ENCODE measurements at regions not wholly inside any gene's neighbourhood (a gene's known extent, or its start where the extent isn't known, plus 50 kb on each side); places are given as distances from the start of the nearest gene placed in this dataset.
"Not testable (repeated sequence)": the region's sequence is repeated elsewhere in the genome, so short reads cannot be mapped to it uniquely, and the experiment has no call there.

GRCh38 chr13:90447034-90447733 lies 900.3 kb upstream of the MIR17HG start:
- DNase-seq, result no peak

- DNase-seq, result no peak
These were observed 899.8 kb upstream of the MIR17HG start for GRCh38 chr13:90447734-90448101.

- no peak for DNase-seq
These were observed 898.9 kb upstream of the MIR17HG start for GRCh38 chr13:90448466-90449037.

- DNase-seq, result no peak
These were observed 894.1 kb upstream of the MIR17HG start for GRCh38 chr13:90453342-90453741.

- DNase-seq, result no peak
These were observed 893.4 kb upstream of the MIR17HG start for GRCh38 chr13:90454002-90454636.

GRCh38 chr13:90455067-90455466 lies 892.4 kb upstream of the MIR17HG start:
- no peak for DNase-seq

- DNase-seq, result no peak
These were observed 891.7 kb upstream of the MIR17HG start for GRCh38 chr13:90455823-90456222.

GRCh38 chr13:90461398-90461797 lies 886.1 kb upstream of the MIR17HG start:
- no peak for DNase-seq

GRCh38 chr13:90477216-90477615 lies 870.3 kb upstream of the MIR17HG start:
- no peak for DNase-seq

GRCh38 chr13:90483906-90484305 lies 863.6 kb upstream of the MIR17HG start:
- no peak for DNase-seq

- no peak for DNase-seq
These were observed 862.1 kb upstream of the MIR17HG start for GRCh38 chr13:90485436-90485835.

GRCh38 chr13:90492872-90493271 lies 854.6 kb upstream of the MIR17HG start:
- DNase-seq, result no peak

GRCh38 chr13:90493667-90494066 lies 853.8 kb upstream of the MIR17HG start:
- DNase-seq, result no peak

- DNase-seq, result not testable (repeated sequence)
These were observed 852.6 kb upstream of the MIR17HG start for GRCh38 chr13:90494849-90495248.

GRCh38 chr13:90498096-90498495 lies 849.4 kb upstream of the MIR17HG start:
- no peak for DNase-seq

GRCh38 chr13:90498816-90499215 lies 848.7 kb upstream of the MIR17HG start:
- no peak for DNase-seq

- no peak for DNase-seq
These were observed 846.9 kb upstream of the MIR17HG start for GRCh38 chr13:90500569-90500968.

GRCh38 chr13:90502153-90502552 lies 845.3 kb upstream of the MIR17HG start:
- DNase-seq, result no peak

- no peak for DNase-seq
These were observed 844.7 kb upstream of the MIR17HG start for GRCh38 chr13:90502762-90503161.

- no peak for DNase-seq
These were observed 837.2 kb upstream of the MIR17HG start for GRCh38 chr13:90510319-90510718.

GRCh38 chr13:90511903-90512302 lies 835.6 kb upstream of the MIR17HG start:
- no peak for DNase-seq

- DNase-seq, result not testable (repeated sequence)
These were observed 832.8 kb upstream of the MIR17HG start for GRCh38 chr13:90514712-90515111.

- no peak for DNase-seq
These were observed 829.1 kb upstream of the MIR17HG start for GRCh38 chr13:90518417-90518816.

GRCh38 chr13:90519157-90519556 lies 828.3 kb upstream of the MIR17HG start:
- no peak for DNase-seq

- no peak for DNase-seq
These were observed 820.8 kb upstream of the MIR17HG start for GRCh38 chr13:90526711-90527110.
